ENCODE measurements at regions not wholly inside any gene's neighbourhood (a gene's known extent, or its start where the extent isn't known, plus 50 kb on each side); places are given as distances from the start of the nearest gene placed in this dataset.

DNA sequence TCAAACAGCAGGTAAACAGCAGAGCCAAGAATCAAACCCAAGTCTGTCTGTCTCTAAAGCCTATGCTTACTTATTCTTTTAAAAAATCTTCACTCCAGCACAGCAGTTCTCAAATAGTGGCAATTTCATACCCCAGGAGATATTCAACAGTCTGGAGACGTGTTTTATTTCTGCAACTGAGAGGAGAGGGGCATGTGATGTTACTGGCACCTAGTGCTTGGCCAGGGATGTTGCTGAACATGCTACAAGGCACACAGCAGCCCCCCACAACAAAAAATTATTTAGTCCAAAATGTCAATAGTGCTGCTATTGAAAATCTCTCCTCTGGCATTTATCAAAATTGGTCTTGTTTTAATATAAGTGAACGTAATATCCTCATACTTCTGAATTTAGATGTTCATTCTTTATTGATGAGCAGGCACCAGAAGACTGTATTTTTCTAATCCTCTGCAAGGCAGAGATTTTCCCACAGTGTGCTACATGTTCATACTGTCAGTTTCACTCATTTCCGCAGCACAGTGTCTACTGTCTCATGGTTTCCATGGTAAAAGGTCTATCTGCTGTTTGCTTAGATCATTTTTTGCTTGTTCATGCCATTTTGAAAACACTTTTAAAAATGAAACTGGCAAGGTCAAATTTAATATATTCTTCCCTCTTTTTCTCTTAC, 90.5 kb downstream of the LRATD1 start:
- H3K27me3 ChIP-seq (ENCODE audit: control insufficient read depth in 4 of 4, insufficient read depth in 4 of 4, low read length in 3 of 4): no peaks in the 10 kb centered on the region
- 57% methylated on average over 3 of the region's 3 CpGs for WGBS
- no peaks in the 10 kb centered on the region for H3K9me3 ChIP-seq (ENCODE audit: control insufficient read depth in 4 of 4, low read length in 3 of 4)
- H3K36me3 ChIP-seq (ENCODE audit: control insufficient read depth in 4 of 4, insufficient read depth in 3 of 4, low read depth in 1 of 4, low read length in 3 of 4): no peaks in the 10 kb centered on the region
- no peak overlapping the region for H3K9ac ChIP-seq (ENCODE audit: low read depth in 1 of 2, low read length in 2 of 2)
- no peak for TF ChIP-seq JUND (IDR thresholded peaks at IDR 0.05)
- TF ChIP-seq, protein P1, sequence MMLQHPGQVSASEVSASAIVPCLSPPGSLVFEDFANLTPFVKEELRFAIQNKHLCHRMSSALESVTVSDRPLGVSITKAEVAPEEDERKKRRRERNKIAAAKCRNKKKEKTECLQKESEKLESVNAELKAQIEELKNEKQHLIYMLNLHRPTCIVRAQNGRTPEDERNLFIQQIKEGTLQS (IDR thresholded peaks at IDR 0.05): no peak
- H3K4me3 ChIP-seq (ENCODE audit: low read depth in 1 of 3, low read length in 3 of 3): no peak overlapping the region
- no peaks in the 10 kb centered on the region for H3K4me1 ChIP-seq (ENCODE audit: control insufficient read depth in 4 of 4, insufficient read depth in 4 of 4, low read length in 3 of 4)
- H3K27ac ChIP-seq (ENCODE audit: low read depth in 1 of 2, low read length in 2 of 2): no peak overlapping the region
- no peak for DNase-seq (ENCODE audit: low spot score)

DNA sequence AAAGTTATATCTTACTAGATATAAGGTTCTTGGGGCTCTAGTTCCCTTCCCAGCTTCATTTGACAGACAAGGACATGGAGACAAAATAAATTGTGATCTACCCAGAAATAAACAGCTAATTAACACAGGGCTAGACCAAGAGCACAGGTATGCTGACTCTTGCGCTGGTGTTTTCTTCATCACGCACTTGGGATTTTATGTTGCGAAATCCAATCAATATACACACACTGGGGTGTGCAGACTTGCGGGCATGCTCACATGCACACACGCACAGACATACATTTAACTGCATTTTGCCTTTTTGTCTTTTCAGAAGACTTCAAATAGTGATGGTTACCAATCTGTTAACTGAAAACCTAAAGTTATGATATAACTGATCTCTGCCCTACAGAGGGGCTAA, 91.2 kb downstream of the LRATD1 start:
- Histone ChIP-seq H3K4me3 (ENCODE audit: low read depth in 1 of 3, low read length in 3 of 3) (no peak overlapping the region), H3K9ac (ENCODE audit: low read depth in 1 of 2, low read length in 2 of 2) (no peak overlapping the region), H3K27me3 (ENCODE audit: control insufficient read depth in 4 of 4, insufficient read depth in 4 of 4, low read length in 3 of 4) (no peaks in the 10 kb centered on the region), H3K27ac (ENCODE audit: low read depth in 1 of 2, low read length in 2 of 2) (no peak overlapping the region), H3K9me3 (ENCODE audit: control insufficient read depth in 4 of 4, low read length in 3 of 4) (no peaks in the 10 kb centered on the region), H3K36me3 (ENCODE audit: control insufficient read depth in 4 of 4, insufficient read depth in 3 of 4, low read depth in 1 of 4, low read length in 3 of 4) (no peaks in the 10 kb centered on the region), H3K4me1 (ENCODE audit: control insufficient read depth in 4 of 4, insufficient read depth in 4 of 4, low read length in 3 of 4) (no peaks in the 10 kb centered on the region)
- WGBS: 53% methylated on average over 5 of the region's 5 CpGs
- DNase-seq (ENCODE audit: low spot score): no peak
- TF ChIP-seq RAD21 (IDR thresholded peaks at IDR 0.05): no peak
- TF ChIP-seq GABPA (IDR thresholded peaks at IDR 0.05 in 1 of 2, conservative IDR thresholded peaks at IDR 0.05 in 1 of 2): no peak
- TF ChIP-seq NR2F2 (IDR thresholded peaks at IDR 0.05): no peak
- no peak for TF ChIP-seq EGR1 (IDR thresholded peaks at IDR 0.05; ENCODE audit: low read depth in 2 of 2)
- TF ChIP-seq, protein P1 (IDR thresholded peaks at IDR 0.05): no peak
- TF ChIP-seq, protein P2, sequence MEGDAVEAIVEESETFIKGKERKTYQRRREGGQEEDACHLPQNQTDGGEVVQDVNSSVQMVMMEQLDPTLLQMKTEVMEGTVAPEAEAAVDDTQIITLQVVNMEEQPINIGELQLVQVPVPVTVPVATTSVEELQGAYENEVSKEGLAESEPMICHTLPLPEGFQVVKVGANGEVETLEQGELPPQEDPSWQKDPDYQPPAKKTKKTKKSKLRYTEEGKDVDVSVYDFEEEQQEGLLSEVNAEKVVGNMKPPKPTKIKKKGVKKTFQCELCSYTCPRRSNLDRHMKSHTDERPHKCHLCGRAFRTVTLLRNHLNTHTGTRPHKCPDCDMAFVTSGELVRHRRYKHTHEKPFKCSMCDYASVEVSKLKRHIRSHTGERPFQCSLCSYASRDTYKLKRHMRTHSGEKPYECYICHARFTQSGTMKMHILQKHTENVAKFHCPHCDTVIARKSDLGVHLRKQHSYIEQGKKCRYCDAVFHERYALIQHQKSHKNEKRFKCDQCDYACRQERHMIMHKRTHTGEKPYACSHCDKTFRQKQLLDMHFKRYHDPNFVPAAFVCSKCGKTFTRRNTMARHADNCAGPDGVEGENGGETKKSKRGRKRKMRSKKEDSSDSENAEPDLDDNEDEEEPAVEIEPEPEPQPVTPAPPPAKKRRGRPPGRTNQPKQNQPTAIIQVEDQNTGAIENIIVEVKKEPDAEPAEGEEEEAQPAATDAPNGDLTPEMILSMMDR (IDR thresholded peaks at IDR 0.05; ENCODE audit: low read depth, low read length, missing input control): no peak
- no peak for TF ChIP-seq JUND (IDR thresholded peaks at IDR 0.05)
- TF ChIP-seq RXRA (IDR thresholded peaks at IDR 0.05): no peak
- no peak for TF ChIP-seq SP1 (IDR thresholded peaks at IDR 0.05)
- TF ChIP-seq, protein P3, sequence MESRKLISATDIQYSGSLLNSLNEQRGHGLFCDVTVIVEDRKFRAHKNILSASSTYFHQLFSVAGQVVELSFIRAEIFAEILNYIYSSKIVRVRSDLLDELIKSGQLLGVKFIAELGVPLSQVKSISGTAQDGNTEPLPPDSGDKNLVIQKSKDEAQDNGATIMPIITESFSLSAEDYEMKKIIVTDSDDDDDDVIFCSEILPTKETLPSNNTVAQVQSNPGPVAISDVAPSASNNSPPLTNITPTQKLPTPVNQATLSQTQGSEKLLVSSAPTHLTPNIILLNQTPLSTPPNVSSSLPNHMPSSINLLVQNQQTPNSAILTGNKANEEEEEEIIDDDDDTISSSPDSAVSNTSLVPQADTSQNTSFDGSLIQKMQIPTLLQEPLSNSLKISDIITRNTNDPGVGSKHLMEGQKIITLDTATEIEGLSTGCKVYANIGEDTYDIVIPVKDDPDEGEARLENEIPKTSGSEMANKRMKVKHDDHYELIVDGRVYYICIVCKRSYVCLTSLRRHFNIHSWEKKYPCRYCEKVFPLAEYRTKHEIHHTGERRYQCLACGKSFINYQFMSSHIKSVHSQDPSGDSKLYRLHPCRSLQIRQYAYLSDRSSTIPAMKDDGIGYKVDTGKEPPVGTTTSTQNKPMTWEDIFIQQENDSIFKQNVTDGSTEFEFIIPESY (IDR thresholded peaks at IDR 0.05): no peak
- no peak for TF ChIP-seq FOXA2 (IDR thresholded peaks at IDR 0.05)
- TF ChIP-seq, protein P4, sequence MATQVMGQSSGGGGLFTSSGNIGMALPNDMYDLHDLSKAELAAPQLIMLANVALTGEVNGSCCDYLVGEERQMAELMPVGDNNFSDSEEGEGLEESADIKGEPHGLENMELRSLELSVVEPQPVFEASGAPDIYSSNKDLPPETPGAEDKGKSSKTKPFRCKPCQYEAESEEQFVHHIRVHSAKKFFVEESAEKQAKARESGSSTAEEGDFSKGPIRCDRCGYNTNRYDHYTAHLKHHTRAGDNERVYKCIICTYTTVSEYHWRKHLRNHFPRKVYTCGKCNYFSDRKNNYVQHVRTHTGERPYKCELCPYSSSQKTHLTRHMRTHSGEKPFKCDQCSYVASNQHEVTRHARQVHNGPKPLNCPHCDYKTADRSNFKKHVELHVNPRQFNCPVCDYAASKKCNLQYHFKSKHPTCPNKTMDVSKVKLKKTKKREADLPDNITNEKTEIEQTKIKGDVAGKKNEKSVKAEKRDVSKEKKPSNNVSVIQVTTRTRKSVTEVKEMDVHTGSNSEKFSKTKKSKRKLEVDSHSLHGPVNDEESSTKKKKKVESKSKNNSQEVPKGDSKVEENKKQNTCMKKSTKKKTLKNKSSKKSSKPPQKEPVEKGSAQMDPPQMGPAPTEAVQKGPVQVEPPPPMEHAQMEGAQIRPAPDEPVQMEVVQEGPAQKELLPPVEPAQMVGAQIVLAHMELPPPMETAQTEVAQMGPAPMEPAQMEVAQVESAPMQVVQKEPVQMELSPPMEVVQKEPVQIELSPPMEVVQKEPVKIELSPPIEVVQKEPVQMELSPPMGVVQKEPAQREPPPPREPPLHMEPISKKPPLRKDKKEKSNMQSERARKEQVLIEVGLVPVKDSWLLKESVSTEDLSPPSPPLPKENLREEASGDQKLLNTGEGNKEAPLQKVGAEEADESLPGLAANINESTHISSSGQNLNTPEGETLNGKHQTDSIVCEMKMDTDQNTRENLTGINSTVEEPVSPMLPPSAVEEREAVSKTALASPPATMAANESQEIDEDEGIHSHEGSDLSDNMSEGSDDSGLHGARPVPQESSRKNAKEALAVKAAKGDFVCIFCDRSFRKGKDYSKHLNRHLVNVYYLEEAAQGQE (IDR thresholded peaks at IDR 0.05): no peak

Measured in liver (tissue), 8 donors.